Epithelial cell of prostate (primary cell): ENCODE measurements at regions not wholly inside any gene's neighbourhood (a gene's known extent, or its start where the extent isn't known, plus 50 kb on each side); places are given as distances from the start of the nearest gene placed in this dataset.
A peak's percentile ranks its signal among the peaks of the same experiment; 100 is the strongest.

Source experiments
- DNase-seq: peaks from one replicate; pipeline ENCODE4 v3.0.0-alpha.2; 2011; ENCODE audit warnings: low read depth, low spot score
- H3K27ac ChIP-seq: fragments of 450-650 bp; 2 replicates; pipeline ENCODE4 v1.5.1; 2017; ENCODE audit warnings: mild to moderate bottlenecking

DNA sequence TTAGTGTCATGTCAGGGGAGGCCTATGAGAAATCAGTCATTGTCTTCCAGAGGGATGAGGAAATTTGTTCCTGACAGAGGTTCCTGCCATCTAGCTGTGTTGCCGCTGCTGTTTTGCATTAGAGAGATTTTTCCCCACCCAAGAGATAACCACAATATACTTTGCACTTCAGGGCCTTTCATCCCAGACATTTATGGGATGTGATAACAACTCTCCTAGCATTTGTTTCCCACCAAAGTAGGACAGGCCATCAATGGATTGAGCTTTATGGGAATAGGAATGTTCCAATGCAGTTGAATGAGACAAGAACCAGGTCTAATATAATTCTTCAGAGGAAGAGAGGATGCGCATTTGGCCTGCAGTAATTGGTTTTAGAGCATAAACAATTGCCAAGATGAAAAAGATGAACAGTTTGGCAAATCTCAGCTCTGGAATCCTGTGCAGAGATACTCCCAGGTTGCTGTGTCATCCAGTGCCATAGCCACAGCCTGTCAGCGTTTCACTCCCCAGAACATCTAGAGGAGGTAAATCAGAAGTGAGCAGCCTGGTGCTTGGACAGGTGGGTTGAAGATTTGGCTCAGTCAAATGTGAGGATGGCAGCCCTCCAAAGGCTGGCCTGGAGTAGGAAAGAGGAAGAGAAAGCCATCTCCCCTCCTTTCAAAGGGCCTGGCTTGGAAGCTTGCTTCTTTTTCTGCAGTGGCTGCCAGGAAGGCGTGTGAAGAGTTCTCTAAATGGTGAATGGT lies 93.7 kb upstream of the SETBP1 start:
- H3K27ac ChIP-seq, result no peak overlapping the region
- no peak for DNase-seq

DNA sequence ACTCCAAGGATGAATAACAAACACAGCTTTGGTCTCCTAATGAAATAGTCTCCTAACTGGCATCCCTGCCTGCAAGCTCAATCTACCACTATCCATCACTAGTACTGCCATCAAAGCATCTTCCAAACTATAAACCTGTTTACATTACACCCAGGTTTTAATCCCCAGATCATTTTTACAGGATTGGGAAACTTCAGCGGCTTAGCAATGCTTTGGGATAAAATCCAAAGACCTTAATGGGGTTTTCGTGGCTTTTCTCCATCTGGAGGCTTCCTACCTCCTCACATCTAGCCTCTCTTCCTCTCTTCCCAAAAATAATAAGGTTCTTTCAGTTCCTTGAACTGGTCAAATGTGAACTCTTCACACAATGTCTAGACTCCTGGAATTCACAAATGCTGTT lies 92.2 kb upstream of the SETBP1 start:
- DNase-seq, result no peak
- H3K27ac ChIP-seq, result no peak overlapping the region

DNA sequence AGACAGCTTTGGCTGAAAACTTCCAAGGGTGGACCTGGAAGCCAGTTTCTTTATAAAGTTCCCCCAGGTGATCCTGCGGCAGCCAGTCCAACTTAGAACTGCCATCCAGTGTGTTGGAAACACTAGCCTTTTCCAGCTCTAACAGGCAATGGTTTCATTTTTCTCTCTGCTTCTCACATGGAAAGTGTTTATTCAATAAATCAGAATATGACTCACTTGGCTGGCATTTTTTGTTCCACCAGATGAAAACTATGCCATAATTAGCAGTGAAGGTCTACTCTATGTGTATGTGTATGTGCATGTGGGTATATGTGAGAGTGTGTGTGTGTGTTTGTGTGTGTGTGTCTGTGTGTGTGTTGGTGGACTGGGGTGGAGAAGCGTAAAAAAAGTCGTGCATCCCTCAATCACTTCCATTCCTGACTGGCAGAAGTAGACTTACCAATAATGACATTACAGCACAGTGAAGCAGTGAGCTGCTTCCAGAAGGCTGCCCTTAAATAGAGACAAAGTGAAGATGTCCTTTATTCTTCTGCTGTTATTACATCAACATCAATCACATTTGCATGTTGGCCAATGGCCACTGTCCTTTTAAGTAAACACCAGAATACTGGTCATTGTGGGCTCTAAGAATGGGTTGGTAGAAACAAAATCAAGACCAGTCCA lies 90.9 kb upstream of the SETBP1 start:
- no peak for DNase-seq

DNA sequence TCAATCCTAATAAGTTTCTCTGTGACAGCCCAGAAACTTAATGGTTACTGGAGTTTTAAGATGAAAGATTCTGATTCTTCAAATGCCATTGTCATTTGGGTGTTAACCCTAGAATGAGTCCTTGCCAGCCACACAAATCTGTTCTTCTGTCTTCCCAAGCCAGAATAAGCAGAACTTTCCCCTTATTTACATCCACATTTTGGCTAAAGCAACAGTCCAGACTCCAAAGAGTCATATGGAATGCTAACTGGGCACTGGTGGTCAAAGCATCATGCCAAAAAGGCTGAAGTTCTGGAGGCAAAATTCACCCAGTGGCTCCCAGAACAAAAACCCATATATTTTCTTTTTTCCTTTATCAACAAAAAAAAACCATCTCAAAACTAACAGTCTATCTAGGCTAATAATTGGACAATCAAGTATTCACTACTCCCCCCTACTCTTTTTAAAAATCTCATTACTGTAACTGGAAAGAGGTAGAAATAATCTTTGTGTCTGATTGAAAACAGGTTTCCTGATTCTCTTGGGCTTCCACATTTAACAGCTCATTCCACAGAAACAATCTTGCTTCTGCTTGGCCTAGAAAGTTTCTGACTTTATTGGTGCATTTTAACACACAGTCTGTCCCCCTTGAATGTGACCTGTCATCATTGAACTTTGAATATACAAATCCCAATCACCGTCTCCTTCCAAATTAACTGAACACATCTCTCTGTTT lies 89.6 kb upstream of the SETBP1 start:
- DNase-seq, result no peak
- H3K27ac ChIP-seq, result no peak overlapping the region

More for the DNA sequence above, 90.9 kb upstream of the SETBP1 start:
- H3K27ac ChIP-seq, result peak overlapping the region; percentile 28

DNA sequence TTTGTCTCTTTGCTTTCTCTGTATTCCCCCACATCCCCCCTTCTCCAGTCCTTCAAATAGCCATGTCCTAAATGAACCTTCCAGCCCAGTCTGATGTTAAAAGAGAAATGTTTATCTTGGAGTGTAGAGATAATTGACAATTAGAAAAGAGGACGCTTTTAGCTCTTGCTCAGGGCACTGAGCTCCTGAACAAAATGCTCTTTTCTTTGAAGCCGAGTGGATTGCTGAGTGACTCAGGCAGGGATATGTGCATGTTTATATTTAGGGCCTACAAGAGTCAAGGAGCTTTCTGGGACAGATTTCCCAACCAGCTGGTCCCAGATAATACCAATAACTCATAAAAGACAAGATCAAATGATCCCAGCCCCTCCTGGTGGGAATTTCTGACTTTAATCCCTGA lies 88.0 kb upstream of the SETBP1 start:
- H3K27ac ChIP-seq, result no peak overlapping the region
- no peak for DNase-seq

DNA sequence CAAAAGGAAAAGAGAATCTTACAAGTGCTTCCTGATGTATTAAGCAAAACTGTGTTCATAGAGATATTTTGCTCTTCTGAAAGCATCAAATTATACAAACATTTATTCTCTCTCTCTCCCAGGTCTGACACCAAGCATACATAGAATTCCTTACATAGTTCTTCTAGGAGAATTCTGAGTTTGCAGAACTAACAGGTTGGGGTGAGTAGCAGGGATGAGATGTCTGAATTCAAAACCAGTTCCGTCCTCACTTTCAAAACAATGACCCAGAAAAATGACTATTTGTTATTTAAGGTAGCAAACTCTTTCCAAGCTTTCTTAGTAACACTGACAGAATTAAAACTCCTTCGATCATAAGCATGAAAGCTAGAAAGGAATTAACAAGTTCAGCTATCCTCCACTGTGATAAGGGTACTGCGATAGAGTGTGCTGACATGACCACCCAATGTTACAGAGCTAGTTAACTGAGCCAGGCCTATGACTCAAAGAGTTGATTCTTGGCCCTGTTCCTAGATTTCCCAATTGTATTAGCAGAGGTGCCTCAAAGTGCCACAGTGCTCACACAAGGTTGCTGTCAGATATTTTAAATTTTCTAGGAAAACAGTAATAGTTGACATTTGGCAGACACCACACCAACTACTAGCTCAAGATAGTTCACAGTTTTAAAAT lies 85.8 kb upstream of the SETBP1 start:
- H3K27ac ChIP-seq, result no peak overlapping the region
- DNase-seq, result no peak

DNA sequence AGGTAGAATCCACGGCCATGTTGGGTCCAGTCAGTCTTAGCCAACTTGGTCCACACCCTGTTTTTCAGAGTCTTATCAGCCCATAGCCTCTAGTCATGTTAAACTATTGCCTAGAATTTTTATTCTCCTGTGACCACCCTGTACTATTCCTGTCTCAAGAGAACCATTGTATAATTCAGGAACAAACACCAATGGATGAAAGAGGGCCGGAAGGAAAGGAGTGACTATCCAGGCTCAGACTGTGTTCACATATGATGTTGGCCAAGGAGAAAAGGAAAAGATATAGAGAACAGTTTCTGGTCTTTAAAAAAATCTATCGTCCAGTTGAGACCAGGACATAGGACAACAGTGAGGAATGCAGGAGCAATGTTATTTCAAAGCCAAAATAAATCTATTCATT lies 82.9 kb upstream of the SETBP1 start:
- no peak overlapping the region for H3K27ac ChIP-seq
- DNase-seq, result no peak

DNA sequence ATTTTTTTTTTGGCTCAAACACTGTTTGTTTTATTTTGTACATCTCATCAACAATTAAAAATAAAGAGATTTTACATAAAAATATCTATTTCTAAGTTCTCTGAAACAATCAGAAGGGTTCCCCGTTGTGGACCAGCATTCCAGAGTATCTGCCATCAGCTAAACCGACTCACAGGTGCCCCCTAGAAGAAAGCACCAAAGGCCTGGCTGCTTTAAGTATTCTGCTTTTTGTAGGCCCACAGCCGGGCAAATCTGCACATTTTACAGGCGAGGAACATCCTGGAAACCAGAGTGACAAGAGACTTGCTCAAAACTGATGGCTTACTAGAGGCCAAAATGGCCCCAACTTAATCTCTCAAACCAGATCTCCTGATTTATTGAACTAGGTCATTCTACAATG lies 82.2 kb upstream of the SETBP1 start:
- no peak overlapping the region for H3K27ac ChIP-seq

DNA sequence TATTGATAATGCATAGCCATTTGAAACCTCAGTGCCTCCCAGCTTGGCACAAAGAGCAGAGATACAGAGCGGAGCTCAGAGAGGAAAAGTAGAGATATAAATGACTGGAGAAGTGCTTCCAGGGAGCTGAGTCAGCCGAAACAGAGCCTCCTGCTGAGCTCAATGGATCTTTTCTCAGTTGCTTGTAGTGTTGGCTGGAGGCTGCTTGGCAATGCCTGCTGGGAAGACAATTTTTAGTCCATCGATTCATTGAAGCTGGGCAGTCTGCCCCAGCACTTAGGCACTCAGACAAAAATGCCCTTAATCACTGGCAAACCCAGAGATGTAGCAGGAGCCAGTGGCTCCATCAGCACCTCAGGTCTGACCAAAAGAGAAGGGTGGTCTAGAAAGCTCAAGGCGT lies 81.3 kb upstream of the SETBP1 start:
- no peak overlapping the region for H3K27ac ChIP-seq
- DNase-seq, result no peak

More for the DNA sequence above, 82.2 kb upstream of the SETBP1 start:
- no peak for DNase-seq

DNA sequence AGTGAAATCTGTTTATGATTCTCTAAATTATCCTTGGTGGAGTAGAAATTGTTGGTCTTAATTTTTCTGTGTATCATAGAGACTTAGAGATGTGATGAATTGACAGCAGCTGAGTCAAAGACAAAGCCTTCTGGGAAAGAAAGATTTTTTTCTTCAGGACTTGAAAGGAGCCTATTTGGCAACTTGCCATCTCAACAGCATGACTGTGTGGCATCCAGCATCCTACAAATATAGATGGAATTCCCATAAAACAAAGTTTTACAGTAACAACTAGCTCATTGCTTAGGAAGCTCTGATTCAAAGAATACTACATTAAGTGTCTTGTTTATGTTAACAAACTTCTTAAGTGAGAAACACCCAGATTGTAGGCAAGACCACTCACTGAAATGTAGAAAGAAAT lies 79.2 kb upstream of the SETBP1 start:
- peak; percentile 75 for DNase-seq

DNA sequence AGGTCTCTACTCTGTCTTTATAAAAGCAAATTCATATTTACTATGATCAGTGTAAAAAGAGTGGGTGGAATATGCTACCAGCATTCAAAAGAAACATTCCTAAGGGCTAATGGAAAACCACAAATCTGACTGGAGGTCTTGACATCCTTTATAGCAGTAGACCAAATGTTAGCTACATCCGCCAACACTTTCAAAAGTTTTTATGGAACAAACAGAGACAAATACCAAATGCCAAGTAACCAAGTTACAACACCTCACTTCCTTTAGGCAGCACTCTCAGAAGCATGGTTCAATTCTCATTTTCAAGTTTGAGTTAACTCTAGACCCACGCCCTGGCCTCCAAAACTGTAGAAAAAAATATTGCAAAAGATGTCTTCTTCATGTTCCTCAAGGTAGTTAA lies 78.3 kb upstream of the SETBP1 start:
- no peak for DNase-seq
- H3K27ac ChIP-seq, result peak overlapping the region; percentile 69

More for the DNA sequence above, 79.2 kb upstream of the SETBP1 start:
- H3K27ac ChIP-seq, result peak overlapping the region; percentile 69

DNA sequence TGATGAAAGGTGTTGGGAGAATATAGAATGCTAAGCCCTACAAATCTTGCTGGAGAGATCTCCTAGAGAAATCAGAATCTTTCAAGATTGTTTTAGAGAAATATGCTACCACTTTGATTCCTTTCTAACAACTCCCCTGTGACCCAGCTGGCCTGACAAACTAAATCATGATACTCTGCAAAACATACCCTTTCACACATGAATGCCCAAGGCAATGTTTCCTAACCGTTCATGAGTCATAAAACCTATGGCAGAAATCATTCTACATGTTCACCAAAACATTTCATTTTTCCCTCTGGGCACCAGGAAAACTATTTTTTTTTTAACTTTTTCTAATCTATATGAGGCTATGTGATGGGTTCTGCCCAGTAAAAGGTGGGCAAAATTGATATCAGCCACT lies 77.8 kb upstream of the SETBP1 start:
- peak overlapping the region; percentile 69 for H3K27ac ChIP-seq
- DNase-seq, result no peak

DNA sequence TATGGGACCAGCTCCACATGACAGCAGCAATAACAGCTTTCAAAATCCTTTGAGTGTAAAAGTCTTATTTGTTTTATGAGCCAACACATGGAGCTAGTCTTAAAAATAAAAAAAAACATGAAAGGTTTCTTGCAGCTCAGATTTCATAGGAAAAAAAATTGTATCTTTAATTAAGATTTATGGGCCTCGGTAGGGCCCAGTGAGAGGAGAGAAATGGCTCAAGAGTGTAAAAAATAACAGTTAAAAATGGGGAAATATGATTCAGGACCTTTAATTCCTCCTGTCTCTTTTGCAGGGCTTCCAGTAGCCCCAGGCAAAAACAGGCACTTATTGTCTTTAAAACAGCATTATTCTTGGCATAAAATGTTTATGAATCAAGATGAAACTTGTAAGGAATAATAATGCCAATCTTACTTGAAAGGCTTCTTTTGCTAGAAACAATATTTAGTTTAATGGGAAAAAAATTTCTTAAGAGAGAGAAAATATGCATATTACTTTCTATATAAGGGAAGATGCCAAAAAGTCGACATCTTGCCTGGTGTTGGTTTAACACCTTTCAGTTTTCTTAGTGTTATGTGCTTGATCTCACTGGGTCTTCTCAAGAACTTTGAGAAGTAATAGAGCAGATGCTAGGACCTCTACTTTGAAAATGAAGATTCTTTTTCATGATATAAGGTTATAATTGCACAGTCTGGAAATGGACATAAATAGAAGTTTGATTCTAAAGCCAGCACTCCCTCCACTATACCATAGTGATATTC lies 71.3 kb upstream of the SETBP1 start:
- H3K27ac ChIP-seq, result no peak overlapping the region
- DNase-seq, result no peak

DNA sequence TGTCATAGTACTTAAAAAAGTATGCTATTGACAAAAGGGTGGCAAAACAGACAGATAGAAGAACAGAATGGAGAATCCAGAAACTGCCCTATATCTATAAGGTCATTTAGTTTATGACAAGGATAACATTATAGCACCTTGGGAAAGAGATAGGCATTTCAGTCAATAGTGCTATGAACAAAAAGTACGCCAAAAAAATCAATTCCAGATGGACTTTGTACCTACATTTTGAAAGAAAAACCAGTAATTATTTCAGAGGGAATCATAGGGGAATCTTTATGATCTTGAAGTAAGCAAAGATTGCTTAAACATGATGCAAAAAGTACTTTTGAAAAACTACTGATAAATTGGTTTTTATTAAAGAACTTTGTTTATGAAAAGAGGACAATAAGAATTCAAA lies 59.9 kb upstream of the SETBP1 start:
- DNase-seq, result no peak
- no peak overlapping the region for H3K27ac ChIP-seq

DNA sequence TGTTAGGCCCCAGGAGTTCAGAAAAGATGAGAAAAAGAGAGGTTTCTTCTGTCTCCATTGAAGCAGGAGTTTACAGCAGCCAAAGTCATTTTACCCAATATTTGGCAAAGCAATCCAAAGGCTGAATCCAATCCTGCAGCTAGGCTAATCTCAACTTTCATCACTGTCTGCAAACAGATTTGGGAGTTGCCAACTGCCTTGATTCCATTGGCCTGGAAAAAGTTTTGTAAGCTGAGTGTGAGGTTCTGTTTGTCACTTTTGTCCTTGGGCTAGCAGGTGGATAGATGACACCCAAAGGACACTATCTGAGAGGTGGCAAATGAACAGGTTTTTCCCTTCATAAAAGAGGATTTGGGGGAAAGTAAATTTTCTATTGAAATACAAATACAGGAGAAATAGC lies 56.6 kb upstream of the SETBP1 start:
- no peak overlapping the region for H3K27ac ChIP-seq
- DNase-seq, result no peak

DNA sequence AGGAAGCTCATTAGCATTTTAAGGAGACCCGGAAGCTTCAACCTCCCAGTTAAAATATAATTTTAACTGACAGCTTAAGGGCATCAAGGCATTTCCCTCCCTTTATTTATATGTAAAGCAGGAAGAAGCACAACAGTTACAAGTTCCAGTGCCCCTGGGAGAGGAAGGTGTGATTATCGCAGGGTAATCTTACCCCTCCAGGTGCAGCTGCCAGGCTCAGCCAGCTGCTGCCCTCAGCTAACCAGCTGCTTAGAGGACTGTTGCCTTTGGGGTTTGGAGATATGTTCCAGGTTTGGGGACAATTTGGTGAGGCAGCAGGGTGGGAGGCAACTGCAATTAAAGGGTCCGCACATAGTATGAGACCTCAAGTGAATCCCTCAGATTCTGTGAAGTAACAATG lies 55.3 kb upstream of the SETBP1 start:
- H3K27ac ChIP-seq, result no peak overlapping the region
- no peak for DNase-seq

DNA sequence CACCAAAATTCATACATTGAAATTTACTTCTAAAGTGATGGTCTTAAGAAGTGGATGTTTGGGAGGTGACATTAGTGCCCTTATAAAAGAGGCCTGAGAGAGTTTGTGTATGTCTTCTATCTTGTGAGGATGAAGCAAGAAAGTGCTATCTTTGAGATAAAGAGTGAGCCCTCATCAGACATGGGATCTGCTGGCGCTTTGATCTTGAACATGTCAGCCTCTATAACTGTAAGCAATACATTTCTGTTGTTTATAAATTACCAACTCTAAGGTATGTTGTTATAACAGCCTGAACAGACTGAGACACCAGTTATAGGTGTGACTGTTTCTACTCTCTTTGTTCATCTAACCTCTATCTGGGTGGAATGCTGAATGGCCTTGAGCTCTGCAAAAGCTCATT lies 54.5 kb upstream of the SETBP1 start:
- DNase-seq, result no peak
- H3K27ac ChIP-seq, result no peak overlapping the region

DNA sequence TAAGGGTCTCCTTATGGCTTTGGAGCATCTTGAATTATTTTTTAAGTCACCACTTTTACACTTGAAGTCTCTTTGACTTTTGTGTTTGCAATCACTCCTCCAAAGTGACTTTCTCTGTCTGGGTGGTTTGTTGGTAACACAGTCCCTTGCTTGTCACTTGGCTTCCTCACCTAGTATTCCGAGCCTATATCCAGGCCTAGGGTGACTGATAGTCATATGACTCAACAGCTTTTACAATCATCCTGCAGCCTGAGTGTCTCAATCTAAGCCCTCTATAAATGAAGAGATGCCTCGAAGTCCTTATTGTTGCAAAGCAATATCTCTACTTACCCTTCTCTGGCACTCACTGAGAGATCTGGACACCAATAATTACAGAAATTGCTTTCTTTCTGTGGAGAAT lies 53.9 kb upstream of the SETBP1 start:
- H3K27ac ChIP-seq, result peak overlapping the region; percentile 16
- no peak for DNase-seq

DNA sequence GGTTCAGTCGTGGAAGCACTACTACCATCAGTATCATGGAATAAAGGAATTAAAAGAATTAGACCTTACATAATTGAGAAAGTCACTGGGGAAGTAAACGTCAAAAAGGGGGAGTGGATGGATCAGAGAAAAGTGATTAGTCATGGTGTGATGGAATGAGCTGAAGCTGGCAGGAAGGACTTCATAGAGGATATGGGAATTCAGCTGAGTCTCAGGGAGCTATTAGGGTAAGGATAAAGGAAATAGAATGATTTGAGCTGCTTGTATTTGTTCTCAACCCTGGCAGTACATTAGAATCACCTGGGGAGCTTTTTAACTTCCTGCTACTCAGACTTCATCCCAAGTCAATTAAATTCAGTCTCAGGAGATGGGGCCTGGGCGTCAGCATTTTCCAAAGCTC lies 53.4 kb upstream of the SETBP1 start:
- DNase-seq, result no peak
- H3K27ac ChIP-seq, result peak overlapping the region; percentile 16

DNA sequence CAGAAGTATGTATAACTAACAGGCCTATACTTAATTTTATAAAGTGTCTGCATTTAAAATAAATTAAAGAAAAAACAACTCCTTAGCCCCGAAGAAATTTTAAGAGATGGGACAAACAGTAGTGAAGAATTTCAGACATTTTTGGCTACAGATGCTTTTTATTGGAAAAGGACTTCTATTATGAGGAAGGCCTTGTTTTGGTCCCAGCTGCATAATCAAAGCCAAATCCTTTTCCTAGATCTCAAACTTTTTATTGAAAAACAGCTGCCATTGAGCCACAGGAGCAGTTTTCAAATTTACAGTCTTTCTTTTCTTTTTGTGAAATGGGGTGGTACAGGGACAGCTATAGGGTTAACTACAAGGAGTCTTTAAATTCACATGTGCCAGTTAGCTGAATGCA lies 51.3 kb upstream of the SETBP1 start:
- H3K27ac ChIP-seq, result no peak overlapping the region
- DNase-seq, result no peak
